ENCODE measurements at regions not wholly inside any gene's neighbourhood (a gene's known extent, or its start where the extent isn't known, plus 50 kb on each side); places are given as distances from the start of the nearest gene placed in this dataset.

GRCh38 chr4:100087743-100088142 is 102.5 kb downstream of the DDIT4L start:
- DNase-seq (ENCODE audit: low read depth) = no peak
- H3K4me3 ChIP-seq (ENCODE audit: low read depth, low read length) = no peak overlapping the region
- TF ChIP-seq CTCF (conservative IDR thresholded peaks at IDR 0.05; ENCODE audit: low read depth, low read length) = no peak

- H3K4me3 ChIP-seq (ENCODE audit: low read depth, low read length) = no peak overlapping the region
- no peak for TF ChIP-seq CTCF (conservative IDR thresholded peaks at IDR 0.05; ENCODE audit: low read depth, low read length)
- no peak for DNase-seq (ENCODE audit: low read depth)
Measured at GRCh38 chr4:100086766-100087431, 103.4 kb downstream of the DDIT4L start.

- DNase-seq (ENCODE audit: low read depth) = no peak
- TF ChIP-seq CTCF (conservative IDR thresholded peaks at IDR 0.05; ENCODE audit: low read depth, low read length) = no peak
- H3K4me3 ChIP-seq (ENCODE audit: low read depth, low read length) = no peak overlapping the region
Measured at GRCh38 chr4:100084892-100085291, 105.4 kb downstream of the DDIT4L start.

- DNase-seq (ENCODE audit: low read depth) = no peak
- no peak for TF ChIP-seq CTCF (conservative IDR thresholded peaks at IDR 0.05; ENCODE audit: low read depth, low read length)
- no peak overlapping the region for H3K4me3 ChIP-seq (ENCODE audit: low read depth, low read length)
Measured at GRCh38 chr4:100083289-100083688, 107.0 kb downstream of the DDIT4L start.

GRCh38 chr4:100082852-100083251 is 107.4 kb downstream of the DDIT4L start:
- TF ChIP-seq CTCF (conservative IDR thresholded peaks at IDR 0.05; ENCODE audit: low read depth, low read length) = no peak
- DNase-seq (ENCODE audit: low read depth) = no peak
- no peak overlapping the region for H3K4me3 ChIP-seq (ENCODE audit: low read depth, low read length)

- no peak for TF ChIP-seq CTCF (conservative IDR thresholded peaks at IDR 0.05; ENCODE audit: low read depth, low read length)
- no peak overlapping the region for H3K4me3 ChIP-seq (ENCODE audit: low read depth, low read length)
- DNase-seq (ENCODE audit: low read depth) = no peak
Measured at GRCh38 chr4:100081491-100081890, 108.8 kb downstream of the DDIT4L start.

- DNase-seq (ENCODE audit: low read depth) = no peak
- TF ChIP-seq CTCF (conservative IDR thresholded peaks at IDR 0.05; ENCODE audit: low read depth, low read length) = no peak
- no peak overlapping the region for H3K4me3 ChIP-seq (ENCODE audit: low read depth, low read length)
Measured at GRCh38 chr4:100079264-100079663, 111.0 kb downstream of the DDIT4L start.

All from epithelial cell of proximal tubule (primary cell).